Stimulated activated CD4-positive, alpha-beta T cell treated with anti-CD3 and anti-CD28 coated beads, Interleukin-12 subunit alpha, Interleukin-12 subunit beta, amount 100 ng/mL, for 4 hours (primary cell): ENCODE measurements at regions not wholly inside any gene's neighbourhood (a gene's known extent, or its start where the extent isn't known, plus 50 kb on each side); places are given as distances from the start of the nearest gene placed in this dataset.

ENCODE experiments used
- DNase-seq: peaks from one replicate; pipeline ENCODE4 v3.0.0-alpha.2; 2020

GRCh38 chr12:85516039-85516438 lies 236.0 kb downstream of the ALX1 start:
- DNase-seq = no peak

- DNase-seq = no peak
Measured at GRCh38 chr12:85516667-85517325, 236.8 kb downstream of the ALX1 start.

- DNase-seq = no peak
Measured at GRCh38 chr12:85519163-85519562, 239.1 kb downstream of the ALX1 start.

GRCh38 chr12:85523197-85523596 lies 243.2 kb downstream of the ALX1 start:
- DNase-seq = no peak

- no peak for DNase-seq
Measured at GRCh38 chr12:85527192-85527591, 247.2 kb downstream of the ALX1 start.

GRCh38 chr12:85529896-85530295 lies 249.9 kb downstream of the ALX1 start:
- no peak for DNase-seq

- DNase-seq = no peak
Measured at GRCh38 chr12:85530456-85530855, 250.4 kb downstream of the ALX1 start.

GRCh38 chr12:85531341-85531740 lies 251.3 kb downstream of the ALX1 start:
- no peak for DNase-seq

- no peak for DNase-seq
Measured at GRCh38 chr12:85549640-85550039, 269.6 kb downstream of the ALX1 start.

GRCh38 chr12:85550924-85551323 lies 270.9 kb downstream of the ALX1 start:
- no peak for DNase-seq

GRCh38 chr12:85552461-85552860 lies 272.4 kb downstream of the ALX1 start:
- no peak for DNase-seq

- DNase-seq = no peak
Measured at GRCh38 chr12:85557850-85558249, 277.8 kb downstream of the ALX1 start.

GRCh38 chr12:85558684-85559083 lies 277.5 kb downstream of the RASSF9 start:
- no peak for DNase-seq

- no peak for DNase-seq
Measured at GRCh38 chr12:85559127-85559526, 277.1 kb downstream of the RASSF9 start.

- DNase-seq = no peak
Measured at GRCh38 chr12:85559536-85559935, 276.7 kb downstream of the RASSF9 start.

- no peak for DNase-seq
Measured at GRCh38 chr12:85562765-85563164, 273.4 kb downstream of the RASSF9 start.

- no peak for DNase-seq
Measured at GRCh38 chr12:85564786-85565185, 271.4 kb downstream of the RASSF9 start.

- no peak for DNase-seq
Measured at GRCh38 chr12:85568395-85569103, 267.7 kb downstream of the RASSF9 start.

GRCh38 chr12:85569261-85569660 lies 266.9 kb downstream of the RASSF9 start:
- DNase-seq = no peak

- DNase-seq = no peak
Measured at GRCh38 chr12:85572956-85573355, 263.3 kb downstream of the RASSF9 start.

GRCh38 chr12:85573635-85574214 lies 262.5 kb downstream of the RASSF9 start:
- no peak for DNase-seq

- no peak for DNase-seq
Measured at GRCh38 chr12:85574291-85574690, 261.9 kb downstream of the RASSF9 start.

GRCh38 chr12:85575120-85576096 lies 260.8 kb downstream of the RASSF9 start:
- DNase-seq = no peak
